H1 (cell line): ENCODE measurements at regions not wholly inside any gene's neighbourhood (a gene's known extent, or its start where the extent isn't known, plus 50 kb on each side); places are given as distances from the start of the nearest gene placed in this dataset.

Experiments
- CTCF ChIA-PET: fragments of 300-600 bp; sonication (Branson Sonifier 250); formaldehyde crosslinking; loops from one replicate; lab custom pipeline; 2021; ENCODE audit not compliant: partially characterized antibody; lab: Charles Lee
- POLR2A ChIA-PET: fragments of 300-600 bp; sonication (Branson Sonifier 250); formaldehyde crosslinking; loops from one replicate; lab custom pipeline; 2021; ENCODE audit warnings: inconsistent platforms; ENCODE audit not compliant: partially characterized antibody; lab: Charles Lee
- DNase-seq, 2 experiments: peaks; one replicate each; pipeline versions ENCODE4 v3.0.0 to v3.0.0-alpha.2; 2010 to 2022; ENCODE audit warnings: low spot score in 2 of 2, low read depth in 1 of 2, mixed read lengths in 1 of 2
- FAIRE-seq: peaks from 2 replicates; lab custom pipeline; 2011; peaks lifted over from hg19 to GRCh38; lab: Jason Lieb, UNC
- H2AFZ ChIP-seq: 2 replicates; pipeline ENCODE4 v1.8.1; 2012; ENCODE audit warnings: low read length, inconsistent platforms
- H2AK5ac ChIP-seq: 2 replicates; pipeline ENCODE4 v1.6.1; 2013; ENCODE audit warnings: low read depth, low read length
- H2BK120ac ChIP-seq: replicated peaks from 2 replicates; pipeline ENCODE3; 2013; ENCODE audit warnings: low read depth, low read length, inconsistent platforms
- H2BK12ac ChIP-seq: 2 replicates; pipeline ENCODE4 v1.6.1; 2013; ENCODE audit warnings: low read depth, low read length
- H2BK15ac ChIP-seq: 2 replicates; pipeline ENCODE4 v1.6.1; 2013; ENCODE audit warnings: low read length
- H2BK20ac ChIP-seq: 2 replicates; pipeline ENCODE4 v1.6.1; 2013; ENCODE audit warnings: low read length
- H2BK5ac ChIP-seq: 2 replicates; pipeline ENCODE4 v1.6.1; 2013; ENCODE audit warnings: low read depth, low read length
- H3K14ac ChIP-seq: 2 replicates; pipeline ENCODE4 v1.6.1; 2013; ENCODE audit warnings: inconsistent platforms; ENCODE audit not compliant: insufficient read length
- H3K18ac ChIP-seq: 2 replicates; pipeline ENCODE4 v1.6.1; 2013; ENCODE audit warnings: low read length; ENCODE audit errors: extremely low read depth
- H3K23ac ChIP-seq: 2 replicates; pipeline ENCODE4 v1.6.1; 2013; ENCODE audit warnings: inconsistent platforms; ENCODE audit not compliant: insufficient read length
- H3K23me2 ChIP-seq: 2 replicates; pipeline ENCODE4 v1.6.1; 2013; ENCODE audit warnings: low read depth, low read length
- H3K27ac ChIP-seq: 2 replicates; pipeline ENCODE4 v1.6.1; 2011; ENCODE audit warnings: low read depth, low read length, inconsistent platforms
- H3K27me3 ChIP-seq, 4 experiments: replicated peaks in 1 of 4; 1 replicate in 1 of 4; 2 replicates in 3 of 4; pipeline versions ENCODE4 v1.6.1 to v1.8.1; 2011 to 2013; ENCODE audit warnings: low read length in 3 of 4, mild to moderate bottlenecking in 3 of 4, inconsistent platforms in 2 of 4, mixed read lengths in 2 of 4, moderate library complexity in 1 of 4; ENCODE audit not compliant: control insufficient read depth in 3 of 4, insufficient read depth in 3 of 4; ENCODE audit errors: extremely low read depth in 1 of 4
- H3K36me3 ChIP-seq, 4 experiments: 2 replicates each; pipeline versions ENCODE4 v1.6.1 to v1.8.1; 2011 to 2013; ENCODE audit warnings: mild to moderate bottlenecking in 4 of 4, low read length in 3 of 4, moderate library complexity in 2 of 4, control low read depth in 1 of 4, inconsistent platforms in 1 of 4; ENCODE audit not compliant: insufficient read depth in 4 of 4, control insufficient read depth in 2 of 4
- H3K4ac ChIP-seq: replicated peaks from 2 replicates; pipeline ENCODE3; 2013; ENCODE audit warnings: low read length, low read depth, mixed read lengths, inconsistent platforms; ENCODE audit not compliant: insufficient read length
- H3K4me1 ChIP-seq, 4 experiments: replicated peaks in 1 of 4; 1 replicate in 1 of 4; 2 replicates in 3 of 4; pipeline versions ENCODE4 v1.6.1 to v1.8.1; 2011 to 2013; ENCODE audit warnings: low read length in 3 of 4, inconsistent platforms in 2 of 4, mixed read lengths in 1 of 4; ENCODE audit not compliant: insufficient read depth in 4 of 4, control insufficient read depth in 3 of 4
- H3K4me2 ChIP-seq, 2 experiments: 2 replicates each; pipeline versions ENCODE4 v1.6.1 to v1.8.1; 2011 to 2013; ENCODE audit warnings: low read depth in 2 of 2, low read length in 2 of 2, control low read depth in 1 of 2, inconsistent platforms in 1 of 2, mild to moderate bottlenecking in 1 of 2; ENCODE audit not compliant: insufficient read depth in 1 of 2
- H3K4me3 ChIP-seq, 4 experiments: fragments of 200-600, 300-600 bp in 1 of 4; sonication (generic), shearing (Covaris generic), sonication (Bioruptor Twin) in 1 of 4; 2 replicates each; pipeline versions ENCODE4 v1.5.1 to v1.8.1; 2011 to 2016; ENCODE audit warnings: low read length in 4 of 4, low read depth in 3 of 4, control low read depth in 2 of 4, inconsistent platforms in 2 of 4, mild to moderate bottlenecking in 2 of 4, mixed read lengths in 1 of 4, moderate library complexity in 1 of 4; ENCODE audit not compliant: insufficient read depth in 2 of 4; ENCODE audit errors: extremely low read depth in 1 of 4
- H3K56ac ChIP-seq: replicated peaks from 2 replicates; pipeline ENCODE3; 2013; ENCODE audit warnings: low read depth, mild to moderate bottlenecking, mixed read lengths, low read length, inconsistent platforms; ENCODE audit not compliant: insufficient read length
- H3K79me1 ChIP-seq: 2 replicates; pipeline ENCODE4 v1.6.1; 2013; ENCODE audit warnings: low read depth, low read length, control low read depth
- H3K79me2 ChIP-seq, 2 experiments: 2 replicates each; pipeline versions ENCODE4 v1.6.1 to v1.8.1; 2012 to 2013; ENCODE audit warnings: low read length in 2 of 2, mild to moderate bottlenecking in 2 of 2, inconsistent platforms in 1 of 2; ENCODE audit not compliant: insufficient read depth in 2 of 2, control insufficient read depth in 1 of 2
- H3K9ac ChIP-seq, 4 experiments: replicated peaks in 1 of 4; 1 replicate in 1 of 4; 2 replicates in 3 of 4; pipeline versions ENCODE4 v1.6.1 to v1.8.1; 2011 to 2013; ENCODE audit warnings: low read depth in 3 of 4, low read length in 3 of 4, control low read depth in 2 of 4, mild to moderate bottlenecking in 2 of 4, moderate library complexity in 2 of 4, inconsistent platforms in 1 of 4; ENCODE audit errors: extremely low read depth in 1 of 4
- H3K9me3 ChIP-seq, 2 experiments: 2 replicates each; pipeline versions ENCODE4 v1.6.1 to v1.8.1; 2012 to 2013; ENCODE audit warnings: mild to moderate bottlenecking in 2 of 2, moderate library complexity in 2 of 2, control low read depth in 1 of 2, inconsistent platforms in 1 of 2, low read depth in 1 of 2, low read length in 1 of 2, mixed read lengths in 1 of 2; ENCODE audit not compliant: insufficient read depth in 2 of 2
- H4K20me1 ChIP-seq, 2 experiments: replicated peaks in 1 of 2; 2 replicates each; pipeline versions ENCODE3 to v1.8.1; 2011 to 2013; ENCODE audit warnings: inconsistent platforms in 2 of 2, low read length in 2 of 2, mild to moderate bottlenecking in 1 of 2; ENCODE audit not compliant: insufficient read depth in 2 of 2, control insufficient read depth in 1 of 2
- H4K5ac ChIP-seq: 2 replicates; pipeline ENCODE4 v1.6.1; 2013; ENCODE audit warnings: low read length, low read depth, mixed read lengths, inconsistent platforms; ENCODE audit not compliant: insufficient read length
- H4K8ac ChIP-seq: 2 replicates; pipeline ENCODE4 v1.8.0; 2013; ENCODE audit warnings: mild to moderate bottlenecking, moderate library complexity, low read length, inconsistent platforms; ENCODE audit not compliant: insufficient read depth; ENCODE audit errors: extremely low read depth
- H4K91ac ChIP-seq: replicated peaks from 2 replicates; pipeline ENCODE3; 2013; ENCODE audit warnings: low read length, mixed read lengths, inconsistent platforms; ENCODE audit not compliant: insufficient read length
- CBX5 ChIP-seq: fragments of 300-800, 300-1000 bp; sonication (generic); IDR thresholded peaks from 2 replicates; pipeline ENCODE4 v1.7.1; 2016; ENCODE audit warnings: antibody characterized with exemption, low read length, low read depth
- GABPA ChIP-seq: IDR thresholded peaks from 2 replicates; pipeline ENCODE4 v1.6.1; 2011; ENCODE audit warnings: mild to moderate bottlenecking, low read length, moderate library complexity, borderline replicate concordance; ENCODE audit not compliant: insufficient read depth
- NANOG ChIP-seq: IDR thresholded peaks from 2 replicates; pipeline ENCODE4 v1.6.1; 2011; ENCODE audit warnings: low read length, low read depth, mild to moderate bottlenecking, inconsistent platforms; ENCODE audit not compliant: insufficient read depth, poor library complexity, severe bottlenecking
- RFX5 ChIP-seq: IDR thresholded peaks from 2 replicates; pipeline ENCODE4 v1.6.1; 2011; ENCODE audit warnings: low read depth, low read length, improper control_type of control experiment, borderline replicate concordance
- RXRA ChIP-seq: IDR thresholded peaks from 2 replicates; pipeline ENCODE4 v1.6.1; 2011; ENCODE audit warnings: low read depth, mild to moderate bottlenecking, low read length, moderate library complexity; ENCODE audit not compliant: insufficient read depth
- TBP ChIP-seq: IDR thresholded peaks from 2 replicates; pipeline ENCODE4 v1.6.1; 2011; ENCODE audit warnings: low read depth, low read length, improper control_type of control experiment
- WGBS, 2 experiments: shearing (Covaris generic) in 1 of 2; methylation state at CpG; one replicate each; pipeline versions ENCODE4 v1.1.6 to v1.1.7; 2013 to 2015; ENCODE audit warnings: low lambda C conversion rate in 2 of 2, mixed read lengths in 2 of 2, inconsistent platforms in 1 of 2, low coverage in 1 of 2, missing lambda C conversion rate in 1 of 2; ENCODE audit not compliant: insufficient replicate concordance in 2 of 2, insufficient coverage in 1 of 2, insufficient read length in 1 of 2; ENCODE audit errors: extremely low coverage in 1 of 2, missing lambda C conversion rate in 1 of 2; 5-methylcytosine and 5-hydroxymethylcytosine counted together

- Histone ChIP-seq H4K8ac (no peak overlapping the region), H3K9ac (no peak overlapping the region), H3K23ac (no peak overlapping the region), H2BK12ac (no peak overlapping the region), H2BK15ac (no peak overlapping the region), H3K79me1 (no peaks in the 10 kb centered on the region), H3K4me3 (no peak overlapping the region), H3K23me2 (no peaks in the 10 kb centered on the region), H3K36me3 (no peaks in the 10 kb centered on the region), H3K4me2 (no peak overlapping the region), H2BK5ac (no peak overlapping the region), H3K79me2 (no peaks in the 10 kb centered on the region), H2AK5ac (no peak overlapping the region), H3K4me1 (no peaks in the 10 kb centered on the region), H4K91ac (no peak overlapping the region), H3K14ac (no peak overlapping the region), H3K56ac (no peak overlapping the region), H2BK120ac (no peak overlapping the region), H3K9me3 (no peaks in the 10 kb centered on the region), H4K5ac (no peak overlapping the region), H4K20me1 (no peaks in the 10 kb centered on the region), H3K27ac (no peak overlapping the region), H2BK20ac (no peak overlapping the region), H3K27me3 (peaks cover 0 to 1% (median 0%) of the 10 kb centered on the region in 4 experiments; a peak in 1 of 7 replicates), H3K4ac (no peak overlapping the region), H3K18ac (no peak overlapping the region), H2AFZ (no peak overlapping the region)
- CTCF ChIA-PET = no interaction called here
- FAIRE-seq = no peak
- TF ChIP-seq RFX5 (no peak), GABPA (no peak), NANOG (no peak), TBP (no peak), CBX5 (no peak), RXRA (no peak)
- POLR2A ChIA-PET = no interaction called here
- no peak for DNase-seq
- WGBS, 2 experiments = 95% methylated on average over 2 of the region's 2 CpGs; no CpG with 5 or more reads in 1 of the 2 experiments
Measured at GRCh38 chr18:2123077-2123476, 448.2 kb downstream of the METTL4 start.
